ENCODE measurements at regions not wholly inside any gene's neighbourhood (a gene's known extent, or its start where the extent isn't known, plus 50 kb on each side); places are given as distances from the start of the nearest gene placed in this dataset.
"Not testable (repeated sequence)": the region's sequence is repeated elsewhere in the genome, so short reads cannot be mapped to it uniquely, and the experiment has no call there.

GRCh38 chr16:65807858-65808257, 558.6 kb upstream of the CDH5 start:
- Mint-ChIP-seq H3K36me3 (peaks cover 5% of the 10 kb centered on the region), H3K9me3 (peaks cover 7% of the 10 kb centered on the region)

GRCh38 chr16:65805704-65806103, 560.8 kb upstream of the CDH5 start:
- H3K36me3 Mint-ChIP-seq; DNase-seq (ENCODE audit: low spot score in 2 of 2); H3K27ac Mint-ChIP-seq; H3K27me3 Mint-ChIP-seq; H3K4me3 Mint-ChIP-seq; H3K9me3 Mint-ChIP-seq; ATAC-seq (ENCODE audit: low read depth); H3K4me1 Mint-ChIP-seq: not testable (repeated sequence)

More at GRCh38 chr16:65807858-65808257, 558.6 kb upstream of the CDH5 start:
- ATAC-seq (ENCODE audit: low read depth) (no peak), DNase-seq (ENCODE audit: low spot score in 2 of 2) (no peak)
- H3K4me1 Mint-ChIP-seq = no peaks in the 10 kb centered on the region
- no peak overlapping the region for H3K4me3 Mint-ChIP-seq
- H3K27me3 Mint-ChIP-seq = peaks cover 3% of the 10 kb centered on the region
- H3K27ac Mint-ChIP-seq = no peak overlapping the region

- peaks cover 4% of the 10 kb centered on the region for H3K9me3 Mint-ChIP-seq
- peaks cover 2% of the 10 kb centered on the region for H3K27me3 Mint-ChIP-seq
- DNase-seq (ENCODE audit: low spot score in 2 of 2) (no peak), ATAC-seq (ENCODE audit: low read depth) (no peak)
- no peak overlapping the region for H3K4me3 Mint-ChIP-seq
- H3K36me3 Mint-ChIP-seq = no peaks in the 10 kb centered on the region
- no peaks in the 10 kb centered on the region for H3K4me1 Mint-ChIP-seq
- H3K27ac Mint-ChIP-seq = no peak overlapping the region
Measured at GRCh38 chr16:65796481-65796880, 570.0 kb upstream of the CDH5 start.

- H3K4me3 Mint-ChIP-seq = no peak overlapping the region
- no peak overlapping the region for H3K27ac Mint-ChIP-seq
- H3K9me3 Mint-ChIP-seq = peaks cover 4% of the 10 kb centered on the region
- no peaks in the 10 kb centered on the region for H3K4me1 Mint-ChIP-seq
- DNase-seq (ENCODE audit: low spot score in 2 of 2) (no peak), ATAC-seq (ENCODE audit: low read depth) (no peak)
- H3K36me3 Mint-ChIP-seq = no peaks in the 10 kb centered on the region
- H3K27me3 Mint-ChIP-seq = peaks cover 2% of the 10 kb centered on the region
Measured at GRCh38 chr16:65794973-65795372, 571.5 kb upstream of the CDH5 start.

GRCh38 chr16:65793781-65794180, 572.7 kb upstream of the CDH5 start:
- Mint-ChIP-seq H3K27ac (no peak overlapping the region), H3K4me1 (no peaks in the 10 kb centered on the region), H3K27me3 (peaks cover 2% of the 10 kb centered on the region), H3K4me3 (no peak overlapping the region), H3K36me3 (no peaks in the 10 kb centered on the region), H3K9me3 (peaks cover 3% of the 10 kb centered on the region)
- DNase-seq (ENCODE audit: low spot score in 2 of 2) (no peak), ATAC-seq (ENCODE audit: low read depth) (no peak)

GRCh38 chr16:65790768-65791167, 575.7 kb upstream of the CDH5 start:
- DNase-seq (ENCODE audit: low spot score in 2 of 2) = no peak
- no peaks in the 10 kb centered on the region for H3K36me3 Mint-ChIP-seq
- H3K9me3 Mint-ChIP-seq = peaks cover 1% of the 10 kb centered on the region
- no peak overlapping the region for H3K4me3 Mint-ChIP-seq
- no peaks in the 10 kb centered on the region for H3K27me3 Mint-ChIP-seq
- no peak overlapping the region for H3K27ac Mint-ChIP-seq
- no peak for ATAC-seq (ENCODE audit: low read depth)
- no peaks in the 10 kb centered on the region for H3K4me1 Mint-ChIP-seq

GRCh38 chr16:65789161-65789945, 577.1 kb upstream of the CDH5 start:
- DNase-seq (ENCODE audit: low spot score in 2 of 2) = no peak
- no peak overlapping the region for H3K4me3 Mint-ChIP-seq
- no peaks in the 10 kb centered on the region for H3K27me3 Mint-ChIP-seq
- H3K27ac Mint-ChIP-seq = no peak overlapping the region
- no peak for ATAC-seq (ENCODE audit: low read depth)
- H3K9me3 Mint-ChIP-seq = peaks cover 1% of the 10 kb centered on the region
- no peaks in the 10 kb centered on the region for H3K4me1 Mint-ChIP-seq
- H3K36me3 Mint-ChIP-seq = no peaks in the 10 kb centered on the region

- Mint-ChIP-seq H3K36me3 (no peaks in the 10 kb centered on the region), H3K27ac (no peak overlapping the region), H3K9me3 (peaks cover 3% of the 10 kb centered on the region), H3K27me3 (no peaks in the 10 kb centered on the region), H3K4me3 (no peak overlapping the region), H3K4me1 (no peaks in the 10 kb centered on the region)
- no peak for DNase-seq (ENCODE audit: low spot score in 2 of 2)
- ATAC-seq (ENCODE audit: low read depth) = no peak
Measured at GRCh38 chr16:65788434-65789140, 577.9 kb upstream of the CDH5 start.

- Mint-ChIP-seq H3K27ac (no peak overlapping the region), H3K4me3 (no peak overlapping the region), H3K36me3 (no peaks in the 10 kb centered on the region), H3K27me3 (no peaks in the 10 kb centered on the region), H3K4me1 (no peaks in the 10 kb centered on the region), H3K9me3 (peaks cover 3% of the 10 kb centered on the region)
- no peak for ATAC-seq (ENCODE audit: low read depth)
- no peak for DNase-seq (ENCODE audit: low spot score in 2 of 2)
Measured at GRCh38 chr16:65787921-65788320, 578.6 kb upstream of the CDH5 start.

GRCh38 chr16:65786916-65787315, 579.6 kb upstream of the CDH5 start:
- no peaks in the 10 kb centered on the region for H3K4me1 Mint-ChIP-seq
- no peaks in the 10 kb centered on the region for H3K27me3 Mint-ChIP-seq
- H3K9me3 Mint-ChIP-seq = peaks cover 3% of the 10 kb centered on the region
- DNase-seq (ENCODE audit: low spot score in 2 of 2) (no peak), ATAC-seq (ENCODE audit: low read depth) (no peak)
- no peaks in the 10 kb centered on the region for H3K36me3 Mint-ChIP-seq
- H3K27ac Mint-ChIP-seq = no peak overlapping the region
- H3K4me3 Mint-ChIP-seq = no peak overlapping the region

GRCh38 chr16:65783709-65784474, 582.6 kb upstream of the CDH5 start:
- Mint-ChIP-seq H3K4me3 (no peak overlapping the region), H3K27ac (no peak overlapping the region), H3K27me3 (no peaks in the 10 kb centered on the region), H3K36me3 (no peaks in the 10 kb centered on the region), H3K9me3 (peaks cover 9% of the 10 kb centered on the region), H3K4me1 (no peaks in the 10 kb centered on the region)
- no peak for DNase-seq (ENCODE audit: low spot score in 2 of 2)
- no peak for ATAC-seq (ENCODE audit: low read depth)

- H3K27me3 Mint-ChIP-seq = no peaks in the 10 kb centered on the region
- H3K9me3 Mint-ChIP-seq = peaks cover 8% of the 10 kb centered on the region
- no peak overlapping the region for H3K4me3 Mint-ChIP-seq
- H3K4me1 Mint-ChIP-seq = no peaks in the 10 kb centered on the region
- no peak for ATAC-seq (ENCODE audit: low read depth)
- H3K36me3 Mint-ChIP-seq = no peaks in the 10 kb centered on the region
- H3K27ac Mint-ChIP-seq = no peak overlapping the region
- no peak for DNase-seq (ENCODE audit: low spot score in 2 of 2)
Measured at GRCh38 chr16:65782611-65783600, 583.6 kb upstream of the CDH5 start.

GRCh38 chr16:65781855-65782254, 584.6 kb upstream of the CDH5 start:
- Mint-ChIP-seq H3K4me1 (no peaks in the 10 kb centered on the region), H3K4me3 (no peak overlapping the region), H3K27me3 (no peaks in the 10 kb centered on the region), H3K36me3 (no peaks in the 10 kb centered on the region), H3K9me3 (peaks cover 10% of the 10 kb centered on the region), H3K27ac (no peak overlapping the region)
- no peak for ATAC-seq (ENCODE audit: low read depth)
- DNase-seq (ENCODE audit: low spot score in 2 of 2) = no peak
